EL (cell line): ENCODE measurements at regions not wholly inside any gene's neighbourhood (a gene's known extent, or its start where the extent isn't known, plus 50 kb on each side); places are given as distances from the start of the nearest gene placed in this dataset.
A peak's percentile ranks its signal among the peaks of the same experiment; 100 is the strongest.

Experiments used
- DNase-seq: peaks from one replicate; pipeline ENCODE4 v3.0.0-alpha.2; 2016

- no peak for DNase-seq
Observed at GRCh38 chr3:180354214-180354613, 247.7 kb upstream of the TTC14 start.

GRCh38 chr3:180358179-180358578, 243.8 kb upstream of the TTC14 start:
- peak; percentile 16 for DNase-seq

- no peak for DNase-seq
Observed at GRCh38 chr3:180359061-180359952, 242.7 kb upstream of the TTC14 start.

- DNase-seq, result no peak
Observed at GRCh38 chr3:180359953-180360279, 242.0 kb upstream of the TTC14 start.

- no peak for DNase-seq
Observed at GRCh38 chr3:180362081-180362480, 239.9 kb upstream of the TTC14 start.

- no peak for DNase-seq
Observed at GRCh38 chr3:180375831-180376230, 226.1 kb upstream of the TTC14 start.

- no peak for DNase-seq
Observed at GRCh38 chr3:180378496-180378895, 223.5 kb upstream of the TTC14 start.

- no peak for DNase-seq
Observed at GRCh38 chr3:180382638-180383180, 219.3 kb upstream of the TTC14 start.

GRCh38 chr3:180383332-180384020, 218.5 kb upstream of the TTC14 start:
- DNase-seq, result peak; percentile 24

- DNase-seq, result no peak
Observed at GRCh38 chr3:180390313-180390712, 211.7 kb upstream of the TTC14 start.

- no peak for DNase-seq
Observed at GRCh38 chr3:180391001-180391400, 211.0 kb upstream of the TTC14 start.

GRCh38 chr3:180401226-180401625, 200.7 kb upstream of the TTC14 start:
- peak; percentile 27 for DNase-seq

GRCh38 chr3:180402471-180403073, 199.4 kb upstream of the TTC14 start:
- DNase-seq, result no peak

- DNase-seq, result peak; percentile 23
Observed at GRCh38 chr3:180403156-180403555, 198.8 kb upstream of the TTC14 start.

- DNase-seq, result peak; percentile 69
Observed at GRCh38 chr3:180408654-180409053, 193.3 kb upstream of the TTC14 start.

- peak; percentile 22 for DNase-seq
Observed at GRCh38 chr3:180409170-180409569, 192.8 kb upstream of the TTC14 start.

GRCh38 chr3:180409883-180410282, 192.1 kb upstream of the TTC14 start:
- DNase-seq, result no peak

GRCh38 chr3:180414157-180414556, 187.8 kb upstream of the TTC14 start:
- DNase-seq, result no peak

- DNase-seq, result no peak
Observed at GRCh38 chr3:180416111-180416594, 185.8 kb upstream of the TTC14 start.

- no peak for DNase-seq
Observed at GRCh38 chr3:180417241-180417640, 184.7 kb upstream of the TTC14 start.

GRCh38 chr3:180420016-180420415, 181.9 kb upstream of the TTC14 start:
- no peak for DNase-seq

GRCh38 chr3:180420804-180421203, 181.2 kb upstream of the TTC14 start:
- peak; percentile 16 for DNase-seq

- DNase-seq, result peak; percentile 16
Observed at GRCh38 chr3:180421221-180421620, 180.7 kb upstream of the TTC14 start.
